Fibroblast of the aortic adventitia (primary cell): ENCODE measurements at regions not wholly inside any gene's neighbourhood (a gene's known extent, or its start where the extent isn't known, plus 50 kb on each side); places are given as distances from the start of the nearest gene placed in this dataset.
A peak's percentile ranks its signal among the peaks of the same experiment; 100 is the strongest.

Experiments
- DNase-seq: peaks from one replicate; pipeline ENCODE4 v3.0.0-alpha.2; 2010; ENCODE audit warnings: low read depth
- H3K4me3 ChIP-seq: 2 replicates; pipeline ENCODE4 v1.5.1; 2011; ENCODE audit warnings: low read depth, mild to moderate bottlenecking, control low read depth, low read length, moderate library complexity
- CTCF ChIP-seq: IDR thresholded peaks from 2 replicates; pipeline ENCODE4 v1.5.1; 2011; ENCODE audit warnings: mild to moderate bottlenecking, low read length, control low read depth, inconsistent platforms; ENCODE audit not compliant: insufficient read depth

GRCh38 chr18:990197-990596 is 85.5 kb downstream of the ADCYAP1 start:
- TF ChIP-seq CTCF = no peak
- DNase-seq = no peak

GRCh38 chr18:991441-991840 is 86.8 kb downstream of the ADCYAP1 start:
- no peak for TF ChIP-seq CTCF
- peak; percentile 43 for DNase-seq
- H3K4me3 ChIP-seq = no peak overlapping the region

More at GRCh38 chr18:990197-990596, 85.5 kb downstream of the ADCYAP1 start:
- H3K4me3 ChIP-seq = no peak overlapping the region

GRCh38 chr18:993560-993959 is 88.9 kb downstream of the ADCYAP1 start:
- DNase-seq = no peak
- no peak overlapping the region for H3K4me3 ChIP-seq
- no peak for TF ChIP-seq CTCF

- no peak for TF ChIP-seq CTCF
- H3K4me3 ChIP-seq = no peak overlapping the region
- DNase-seq = peak; percentile 95
Measured at GRCh38 chr18:995629-996028, 91.0 kb downstream of the ADCYAP1 start.

- TF ChIP-seq CTCF = no peak
- no peak for DNase-seq
- no peak overlapping the region for H3K4me3 ChIP-seq
Measured at GRCh38 chr18:997499-997898, 92.8 kb downstream of the ADCYAP1 start.

- no peak overlapping the region for H3K4me3 ChIP-seq
- TF ChIP-seq CTCF = no peak
- no peak for DNase-seq
Measured at GRCh38 chr18:998936-999335, 94.3 kb downstream of the ADCYAP1 start.

- H3K4me3 ChIP-seq = no peak overlapping the region
- DNase-seq = peak; percentile 93
- no peak for TF ChIP-seq CTCF
Measured at GRCh38 chr18:1002653-1003178, 98.0 kb downstream of the ADCYAP1 start.
